Karpas-422 (cell line): ENCODE measurements at regions not wholly inside any gene's neighbourhood (a gene's known extent, or its start where the extent isn't known, plus 50 kb on each side); places are given as distances from the start of the nearest gene placed in this dataset.

Experiments
- DNase-seq: peaks from one replicate; pipeline ENCODE4 v3.0.0-alpha.2; 2015
- H2AFZ ChIP-seq: fragments of 200-600 bp; sonication (generic); 2 replicates; pipeline ENCODE4 v1.6.1; 2014; ENCODE audit warnings: antibody characterized with exemption, low read length, mixed read lengths
- H3K27ac ChIP-seq: fragments of 200-600 bp; sonication (generic); 2 replicates; pipeline ENCODE4 v1.5.1; 2014; ENCODE audit warnings: mild to moderate bottlenecking, low read length, moderate library complexity
- H3K27me3 ChIP-seq: fragments of 200-600 bp; sonication (generic); 2 replicates; pipeline ENCODE4 v1.6.1; 2014; ENCODE audit warnings: low read length, mixed read lengths
- H3K36me3 ChIP-seq: fragments of 200-600 bp; sonication (generic); 2 replicates; pipeline ENCODE4 v1.6.1; 2014; ENCODE audit warnings: low read length, mixed read lengths; ENCODE audit not compliant: insufficient read depth
- H3K4me1 ChIP-seq: fragments of 200-600 bp; sonication (generic); 2 replicates; pipeline ENCODE4 v1.6.1; 2014; ENCODE audit warnings: mild to moderate bottlenecking, low read length, mixed read lengths
- H3K4me2 ChIP-seq: fragments of 200-600 bp; sonication (generic); 2 replicates; pipeline ENCODE4 v1.6.1; 2014; ENCODE audit warnings: low read length, low read depth, mild to moderate bottlenecking; ENCODE audit not compliant: poor library complexity, severe bottlenecking
- H3K4me3 ChIP-seq: fragments of 200-600 bp; sonication (generic); 2 replicates; pipeline ENCODE4 v1.5.1; 2014; ENCODE audit warnings: mild to moderate bottlenecking, antibody characterized with exemption, low read length, mixed read lengths
- H3K79me2 ChIP-seq: fragments of 200-600 bp; sonication (generic); 2 replicates; pipeline ENCODE4 v1.6.1; 2014; ENCODE audit warnings: mild to moderate bottlenecking, low read length, mixed read lengths
- H3K9ac ChIP-seq: fragments of 200-600 bp; sonication (generic); 2 replicates; pipeline ENCODE4 v1.6.0; 2014; ENCODE audit warnings: low read length
- H3K9me2 ChIP-seq: fragments of 200-600 bp; sonication (generic), shearing (Covaris generic); replicated peaks from 2 replicates; pipeline ENCODE4 v1.6.0; 2014; ENCODE audit warnings: mild to moderate bottlenecking, low read length, moderate library complexity; ENCODE audit not compliant: insufficient read depth
- H3K9me3 ChIP-seq: fragments of 300-700, 200-600 bp; sonication (generic); 2 replicates; pipeline ENCODE4 v1.6.1; 2014; ENCODE audit warnings: low read length, mixed read lengths
- H4K20me1 ChIP-seq: fragments of 200-600 bp; sonication (generic); 2 replicates; pipeline ENCODE4 v1.6.1; 2014; ENCODE audit warnings: mild to moderate bottlenecking, antibody characterized with exemption, low read length, low read depth; ENCODE audit not compliant: insufficient read depth

- H3K9ac ChIP-seq = no peak overlapping the region
- no peak for DNase-seq
- H3K27me3 ChIP-seq = no peaks in the 10 kb centered on the region
- no peak overlapping the region for H3K27ac ChIP-seq
- H2AFZ ChIP-seq = no peak overlapping the region
- no peaks in the 10 kb centered on the region for H3K4me1 ChIP-seq
- no peaks in the 10 kb centered on the region for H3K79me2 ChIP-seq
- H4K20me1 ChIP-seq = no peaks in the 10 kb centered on the region
- H3K9me2 ChIP-seq = no peaks in the 10 kb centered on the region
- no peaks in the 10 kb centered on the region for H3K36me3 ChIP-seq
- H3K4me2 ChIP-seq = no peak overlapping the region
- H3K4me3 ChIP-seq = no peak overlapping the region
- no peaks in the 10 kb centered on the region for H3K9me3 ChIP-seq
Measured at GRCh38 chr5:147179562-147180147, 55.2 kb upstream of the STK32A start.

- Histone ChIP-seq H3K9me2 (no peaks in the 10 kb centered on the region), H2AFZ (no peak overlapping the region), H3K4me1 (no peaks in the 10 kb centered on the region), H3K9me3 (no peaks in the 10 kb centered on the region), H3K27me3 (no peaks in the 10 kb centered on the region), H3K4me2 (no peak overlapping the region), H3K4me3 (no peak overlapping the region), H3K27ac (no peak overlapping the region), H3K9ac (no peak overlapping the region), H3K36me3 (no peaks in the 10 kb centered on the region), H4K20me1 (no peaks in the 10 kb centered on the region), H3K79me2 (no peaks in the 10 kb centered on the region)
- no peak for DNase-seq
Measured at GRCh38 chr5:147180751-147181150, 54.1 kb upstream of the STK32A start.
